ENCODE measurements at regions not wholly inside any gene's neighbourhood (a gene's known extent, or its start where the extent isn't known, plus 50 kb on each side); places are given as distances from the start of the nearest gene placed in this dataset.

- H3K79me2 ChIP-seq (ENCODE audit: control insufficient read depth in 1 of 2, insufficient read depth in 2 of 2, low read length in 2 of 2), result no peaks in the 10 kb centered on the region
- no peak overlapping the region for H3K4ac ChIP-seq (replicated peaks; ENCODE audit: insufficient read length, low read depth, low read length)
- no peak overlapping the region for H3K23ac ChIP-seq (ENCODE audit: insufficient read length)
- no peak overlapping the region for H3K4me2 ChIP-seq (ENCODE audit: insufficient read depth in 1 of 2, low read depth in 2 of 2, low read length in 2 of 2)
- H3K23me2 ChIP-seq (ENCODE audit: low read depth, low read length), result peaks cover 4% of the 10 kb centered on the region; the same call in 1 of the 2 replicates
- H3K4me1 ChIP-seq (replicated peaks in 1 of 4; ENCODE audit: control insufficient read depth in 3 of 4, insufficient read depth in 4 of 4, low read length in 3 of 4), result peaks cover 0 to 7% (median 0%) of the 10 kb centered on the region in 4 experiments; a peak in 1 of 7 replicates
- no peak overlapping the region for H4K91ac ChIP-seq (replicated peaks; ENCODE audit: insufficient read length, low read length)
- no peak overlapping the region for H2BK20ac ChIP-seq (ENCODE audit: low read length)
- H3K27me3 ChIP-seq (replicated peaks in 1 of 4; ENCODE audit: control insufficient read depth in 3 of 4, extremely low read depth in 1 of 4, insufficient read depth in 3 of 4, low read length in 3 of 4), result peaks cover 0 to 13% (median 7%) of the 10 kb centered on the region in 4 experiments; a peak in 5 of 7 replicates
- no peak overlapping the region for H4K5ac ChIP-seq (ENCODE audit: insufficient read length, low read depth, low read length)
- H3K36me3 ChIP-seq (ENCODE audit: control insufficient read depth in 2 of 4, insufficient read depth in 4 of 4, low read length in 3 of 4), result no peaks in the 10 kb centered on the region
- H3K9ac ChIP-seq (replicated peaks in 1 of 4; ENCODE audit: extremely low read depth in 1 of 4, low read depth in 3 of 4, low read length in 3 of 4), result no peak overlapping the region
- WGBS, 2 experiments (ENCODE audit: extremely low coverage in 1 of 2, insufficient coverage in 1 of 2, insufficient read length in 1 of 2, insufficient replicate concordance in 2 of 2, low coverage in 1 of 2, low lambda C conversion rate in 2 of 2, missing lambda C conversion rate in 1 of 2), result 91% methylated on average over 4 of the region's 4 CpGs; no CpG with 5 or more reads in 1 of the 2 experiments
- H2BK15ac ChIP-seq (ENCODE audit: low read length), result no peak overlapping the region
- FAIRE-seq (no peak), DNase-seq (ENCODE audit: low read depth in 1 of 2, low spot score in 2 of 2) (no peak)
- no peak overlapping the region for H3K4me3 ChIP-seq (ENCODE audit: extremely low read depth in 1 of 4, insufficient read depth in 2 of 4, low read depth in 3 of 4, low read length in 4 of 4)
- no peak overlapping the region for H3K27ac ChIP-seq (ENCODE audit: low read depth, low read length)
- no peak overlapping the region for H3K56ac ChIP-seq (replicated peaks; ENCODE audit: insufficient read length, low read depth, low read length)
- no peaks in the 10 kb centered on the region for H4K20me1 ChIP-seq (replicated peaks in 1 of 2; ENCODE audit: control insufficient read depth in 1 of 2, insufficient read depth in 2 of 2, low read length in 2 of 2)
- H3K79me1 ChIP-seq (ENCODE audit: low read depth, low read length), result no peaks in the 10 kb centered on the region
- H2AK5ac ChIP-seq (ENCODE audit: low read depth, low read length), result no peak overlapping the region
- CTCF ChIA-PET (ENCODE audit: partially characterized antibody), result interaction anchor here (0.8 to 13.2 kb wide), 13 partner anchors 10 to 287 kb away, joined by 3 to 174 read pairs (median 6); partner anchors contain the start of gene NSG2
- H3K9me3 ChIP-seq (ENCODE audit: insufficient read depth in 2 of 2, low read depth in 1 of 2, low read length in 1 of 2), result no peaks in the 10 kb centered on the region
- no peak overlapping the region for H4K8ac ChIP-seq (ENCODE audit: extremely low read depth, insufficient read depth, low read length)
- no peak overlapping the region for H2BK5ac ChIP-seq (ENCODE audit: low read depth, low read length)
- no peak overlapping the region for H3K18ac ChIP-seq (ENCODE audit: extremely low read depth, low read length)
- H3K14ac ChIP-seq (ENCODE audit: insufficient read length), result no peak overlapping the region
- H2BK12ac ChIP-seq (ENCODE audit: low read depth, low read length), result no peak overlapping the region
- POLR2A ChIA-PET (ENCODE audit: partially characterized antibody), result interaction anchor here (0.8 kb wide), 1 partner anchor 9 kb away, joined by 3 read pairs; no protein-coding TSS in a partner anchor
- TF ChIP-seq POLR2AphosphoS5 (IDR thresholded peaks at IDR 0.05; ENCODE audit: low read depth, low read length), result no peak
- H2AFZ ChIP-seq (ENCODE audit: low read length), result no peak overlapping the region
- H2BK120ac ChIP-seq (replicated peaks; ENCODE audit: low read depth, low read length), result no peak overlapping the region
Measured at GRCh38 chr5:174310706-174311105, 265.2 kb downstream of the NSG2 start.
